ENCODE measurements at regions not wholly inside any gene's neighbourhood (a gene's known extent, or its start where the extent isn't known, plus 50 kb on each side); places are given as distances from the start of the nearest gene placed in this dataset.
"Not testable (repeated sequence)": the region's sequence is repeated elsewhere in the genome, so short reads cannot be mapped to it uniquely, and the experiment has no call there.

DNA sequence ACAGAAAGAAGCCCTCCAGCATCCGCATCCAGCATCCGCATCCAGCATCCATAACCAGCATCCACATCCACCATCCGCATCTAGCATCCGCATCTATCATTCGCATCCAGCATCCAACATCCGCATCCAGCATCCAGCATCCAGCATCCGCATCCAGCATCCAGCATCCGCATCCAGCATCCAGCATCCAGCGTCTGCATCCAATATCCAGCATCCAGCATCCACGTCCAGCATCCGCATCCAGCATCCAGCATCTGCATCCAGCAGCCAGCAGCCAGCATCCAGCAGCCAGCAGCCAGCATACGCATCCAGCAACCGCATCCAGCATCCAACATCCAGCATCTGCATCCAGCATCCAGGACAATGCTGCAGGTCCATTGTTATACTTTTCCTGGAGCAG, 671.0 kb upstream of the C16orf82 start:
- DNase-seq, result no peak

DNA sequence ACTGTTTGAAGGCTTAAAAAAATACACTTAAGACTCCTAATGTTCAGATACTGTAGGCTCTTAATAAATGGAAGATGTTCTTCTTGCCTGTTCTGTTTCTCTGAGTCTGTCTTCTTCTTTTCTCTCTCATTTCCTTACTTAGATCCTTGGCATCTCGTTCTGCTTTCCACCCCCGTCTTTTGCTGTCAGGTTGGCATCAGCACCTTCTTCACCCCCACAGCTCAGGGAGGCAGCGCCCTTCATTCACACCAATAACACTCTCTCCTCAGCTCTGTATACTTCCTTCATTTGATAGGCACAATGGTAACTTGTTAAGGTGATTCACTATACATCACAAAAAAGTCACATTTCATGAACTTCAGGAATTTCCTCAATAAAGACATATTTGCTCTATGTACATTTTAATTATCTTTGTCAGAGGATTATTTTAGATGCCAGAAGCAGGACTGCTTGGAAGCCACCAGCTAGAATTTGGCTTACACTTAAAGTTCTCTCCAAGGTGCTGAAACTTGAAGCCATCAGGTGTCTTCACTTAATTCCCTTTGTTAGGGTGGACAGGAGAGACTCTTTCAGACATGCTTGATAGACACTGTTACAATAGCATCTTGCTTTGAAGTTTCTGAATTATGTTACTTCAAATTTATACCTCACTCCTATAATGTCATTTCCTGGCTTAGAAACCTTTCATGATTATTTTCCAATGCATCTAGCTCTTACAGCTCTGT, 670.1 kb upstream of the C16orf82 start:
- no peak for DNase-seq

DNA sequence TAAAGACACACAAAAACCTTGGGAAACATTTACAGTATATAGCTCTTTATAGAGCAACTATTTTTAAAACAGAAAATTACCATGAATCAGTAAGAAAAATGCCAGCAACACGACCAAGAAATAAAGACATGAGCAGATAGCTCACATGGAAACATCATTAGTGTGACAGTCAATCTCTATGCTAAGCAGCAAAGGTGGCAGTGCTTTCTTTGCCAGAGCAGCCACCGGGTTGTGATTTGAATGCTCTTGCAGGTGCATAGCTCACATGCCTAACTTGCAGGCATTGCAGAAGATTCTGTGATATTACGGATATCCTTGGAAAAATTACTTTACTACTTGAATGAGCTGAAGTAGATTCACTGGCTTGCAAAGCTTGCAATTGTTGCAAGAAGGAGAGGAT, 652.9 kb upstream of the C16orf82 start:
- DNase-seq, result no peak

DNA sequence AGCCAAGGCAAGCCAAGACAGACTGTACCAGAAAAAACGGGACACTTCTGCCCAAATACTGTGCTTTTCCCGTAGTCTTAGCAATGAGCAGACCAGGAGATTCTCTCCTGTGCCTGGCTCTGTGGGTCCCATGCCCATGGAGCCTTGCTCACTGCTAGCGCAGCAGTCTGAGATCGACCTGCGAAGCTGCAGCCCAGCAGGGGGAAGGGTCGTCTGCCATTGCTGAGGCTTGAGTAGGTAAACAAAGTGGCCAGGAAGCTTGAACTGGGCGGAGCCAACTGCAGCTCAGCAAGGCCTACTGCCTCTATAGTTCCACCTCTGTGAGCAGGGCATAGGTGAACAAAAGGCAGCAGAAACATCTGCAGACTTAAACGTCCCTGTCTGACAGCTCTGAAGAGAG, 647.3 kb upstream of the C16orf82 start:
- DNase-seq, result not testable (repeated sequence)

DNA sequence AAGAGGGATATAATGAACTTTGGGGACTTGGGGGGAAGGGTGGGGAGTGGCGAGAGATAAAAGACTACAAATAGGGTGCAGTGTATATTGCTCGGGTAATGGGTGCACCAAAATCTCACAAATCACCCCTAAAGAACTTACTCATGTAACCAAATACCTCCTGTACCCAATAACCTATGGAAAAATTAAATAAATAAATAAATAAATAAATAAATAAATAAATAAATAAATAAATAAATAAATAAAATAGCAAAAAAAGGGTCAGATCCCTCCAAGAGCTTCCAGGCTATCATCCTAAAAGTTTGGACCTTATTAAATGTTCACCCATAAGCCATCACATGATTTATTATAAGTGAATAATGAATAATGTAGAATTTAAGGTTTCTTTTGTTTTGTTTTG, 636.1 kb upstream of the C16orf82 start:
- no peak for DNase-seq

DNA sequence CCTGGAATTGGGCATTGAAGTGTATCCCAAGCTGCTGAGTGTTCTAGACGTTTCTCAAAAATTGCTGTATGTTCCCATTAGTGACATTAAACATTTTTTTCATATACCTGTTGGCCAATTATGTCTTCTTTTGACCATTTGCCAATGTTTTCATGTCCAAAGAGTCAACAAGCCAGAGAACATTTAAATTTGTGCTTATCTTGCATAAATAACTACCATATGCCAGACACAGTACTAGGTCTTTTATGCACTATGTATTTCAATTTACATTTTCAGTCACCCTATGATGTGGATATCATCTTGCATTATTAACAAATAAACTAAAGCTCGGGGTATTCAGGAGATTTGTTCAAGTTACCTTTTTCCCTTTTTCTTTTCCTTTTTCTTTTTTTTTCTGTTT, 632.9 kb upstream of the C16orf82 start:
- DNase-seq, result no peak

DNA sequence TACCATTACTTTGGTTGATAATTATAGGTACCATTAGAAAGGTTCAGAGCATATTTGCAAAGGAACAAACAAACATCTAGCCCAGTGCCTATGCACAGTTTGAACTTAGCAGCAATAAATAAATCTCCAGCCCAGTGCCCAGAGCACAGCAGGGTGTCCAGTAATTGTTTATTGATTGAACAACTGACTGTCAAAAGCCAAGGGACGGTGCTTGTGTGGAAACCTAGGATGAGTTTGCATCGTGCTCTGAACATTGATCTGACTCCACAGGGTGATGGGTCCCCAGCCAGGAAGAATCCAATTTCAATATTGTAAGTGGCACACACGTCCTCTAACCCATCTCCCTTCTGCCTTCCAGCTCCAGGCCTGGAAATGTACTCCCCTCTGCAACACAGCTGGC, 625.5 kb upstream of the C16orf82 start:
- no peak for DNase-seq

DNA sequence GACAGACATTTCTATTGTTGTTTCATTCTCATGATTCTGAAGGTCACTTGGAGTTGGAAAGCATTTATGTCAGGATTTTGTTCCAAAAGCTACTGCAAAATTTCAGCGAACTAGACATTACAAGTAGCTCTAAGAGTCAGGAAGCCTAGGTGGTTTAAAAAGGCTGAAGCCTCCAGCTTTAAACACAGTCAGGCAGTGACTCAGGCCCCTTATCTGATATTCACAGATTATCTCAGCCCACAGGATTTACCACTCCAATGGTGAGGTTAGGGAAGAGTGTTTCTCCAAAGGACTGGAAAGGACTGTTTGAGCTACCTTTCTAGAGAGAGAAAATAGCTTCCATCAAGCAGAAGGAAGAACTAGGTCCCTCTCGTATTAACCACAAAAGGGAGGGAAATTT, 624.4 kb upstream of the C16orf82 start:
- DNase-seq, result no peak

DNA sequence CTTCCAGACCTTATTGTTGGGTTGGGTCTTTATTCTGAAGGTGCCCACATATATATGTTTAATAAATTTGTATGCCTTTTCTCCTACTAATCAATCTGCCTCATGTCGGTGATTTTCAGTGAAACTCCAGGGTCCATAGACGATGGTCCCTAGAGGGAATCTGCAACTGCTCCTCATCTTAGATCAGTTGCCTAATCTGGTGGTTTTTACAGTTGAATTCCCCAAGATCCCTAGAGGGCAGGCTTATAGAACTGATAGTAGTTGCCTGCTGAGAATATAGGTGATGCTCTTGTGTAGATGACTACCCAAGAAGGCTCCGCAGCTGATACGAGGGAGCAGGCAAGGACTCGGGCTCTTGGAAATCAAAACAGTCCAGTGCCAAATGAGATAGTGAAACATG, 619.2 kb upstream of the C16orf82 start:
- no peak for DNase-seq

DNA sequence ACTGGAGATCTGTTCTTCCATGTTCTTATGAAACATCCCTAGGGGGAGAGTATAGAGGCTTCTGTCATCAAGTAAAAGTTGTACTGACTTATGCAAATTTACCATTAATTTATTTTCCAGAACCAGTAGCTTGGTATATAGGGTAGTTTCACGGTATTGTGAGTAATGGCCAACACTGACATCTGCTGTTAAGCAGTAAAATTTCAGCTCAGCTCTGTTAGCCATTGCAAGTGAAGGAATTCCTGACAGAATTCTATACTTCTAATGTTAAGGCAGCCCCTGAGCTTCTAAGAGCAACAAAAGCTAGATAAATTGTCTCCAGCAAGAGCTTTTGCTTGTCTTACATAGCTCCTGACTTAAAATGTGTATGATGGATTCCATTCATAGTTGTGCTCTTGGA, 613.5 kb upstream of the C16orf82 start:
- DNase-seq, result no peak

DNA sequence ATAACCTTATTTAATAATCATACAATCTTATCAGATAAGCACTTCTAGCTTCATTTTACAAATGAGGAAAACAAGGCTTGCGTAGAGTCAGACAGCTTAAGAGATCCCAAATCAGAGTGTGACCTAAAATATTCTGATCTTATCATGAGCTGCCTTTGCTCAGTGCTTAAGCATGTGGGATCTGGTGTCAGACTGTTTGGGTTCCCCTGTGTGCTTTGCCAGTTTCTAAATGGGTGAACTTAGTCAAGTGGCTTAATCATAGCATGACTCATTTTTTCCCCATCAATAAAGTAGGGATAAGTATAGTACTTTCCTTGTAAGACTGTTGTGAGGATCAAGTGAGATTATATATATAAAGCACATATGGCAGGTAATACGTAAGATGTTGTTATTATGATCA, 612.6 kb upstream of the C16orf82 start:
- DNase-seq, result no peak

DNA sequence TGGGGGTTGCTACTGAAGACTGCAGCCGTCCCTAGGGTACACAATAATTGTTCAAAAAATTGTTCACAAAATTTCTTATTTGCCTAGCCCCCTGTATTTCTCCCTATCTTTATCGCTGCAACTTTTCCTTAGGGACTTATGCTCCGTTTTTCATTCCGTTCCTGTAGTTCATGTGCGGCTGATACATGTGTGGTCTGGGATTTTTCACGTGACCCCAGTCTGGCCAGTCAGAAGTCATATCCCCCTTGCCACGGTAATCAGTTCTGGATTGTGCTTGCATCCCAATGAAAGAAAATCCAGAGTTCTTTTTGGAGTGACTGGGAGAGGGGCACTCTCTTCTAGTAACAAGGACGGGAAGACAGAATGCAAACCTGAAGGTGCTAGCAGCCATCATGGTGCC, 610.7 kb upstream of the C16orf82 start:
- DNase-seq, result no peak

DNA sequence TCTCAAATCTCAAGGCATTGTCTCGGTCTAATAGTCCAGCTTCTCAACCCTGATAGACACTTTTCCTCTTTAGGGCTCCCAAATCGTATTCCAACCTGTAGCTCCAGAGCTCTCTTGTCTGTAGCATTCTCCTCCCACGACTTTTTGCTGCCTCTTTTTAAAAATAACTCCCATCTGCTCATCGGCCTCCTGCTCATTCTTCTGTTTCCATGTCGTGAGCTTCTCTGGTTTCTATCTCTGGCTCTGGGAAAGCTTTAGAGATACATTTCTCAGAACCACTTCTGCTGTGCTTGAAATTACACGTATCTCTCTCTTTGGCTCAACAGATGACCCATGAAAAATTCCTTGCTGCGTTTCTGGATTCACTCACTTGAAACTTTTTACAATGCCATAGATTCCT, 609.6 kb upstream of the C16orf82 start:
- DNase-seq, result no peak

DNA sequence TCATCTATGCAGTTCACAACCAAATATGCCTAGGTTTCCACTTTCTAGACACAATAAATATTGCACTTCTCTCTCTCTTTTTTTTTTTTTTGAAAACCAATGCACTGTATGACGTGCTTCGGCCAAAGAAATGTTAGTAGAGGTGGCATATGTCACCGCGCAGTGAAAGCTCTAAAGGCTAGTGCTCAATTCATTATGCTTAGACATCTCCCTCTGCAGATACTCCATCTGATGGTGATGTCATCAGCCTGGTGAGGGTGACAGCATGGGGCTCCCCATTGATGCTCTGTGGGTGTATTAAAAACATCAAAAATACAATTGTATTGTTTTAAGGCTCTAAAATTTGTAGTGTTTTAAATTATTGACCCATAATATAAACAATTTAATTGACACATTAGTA, 608.8 kb upstream of the C16orf82 start:
- no peak for DNase-seq

DNA sequence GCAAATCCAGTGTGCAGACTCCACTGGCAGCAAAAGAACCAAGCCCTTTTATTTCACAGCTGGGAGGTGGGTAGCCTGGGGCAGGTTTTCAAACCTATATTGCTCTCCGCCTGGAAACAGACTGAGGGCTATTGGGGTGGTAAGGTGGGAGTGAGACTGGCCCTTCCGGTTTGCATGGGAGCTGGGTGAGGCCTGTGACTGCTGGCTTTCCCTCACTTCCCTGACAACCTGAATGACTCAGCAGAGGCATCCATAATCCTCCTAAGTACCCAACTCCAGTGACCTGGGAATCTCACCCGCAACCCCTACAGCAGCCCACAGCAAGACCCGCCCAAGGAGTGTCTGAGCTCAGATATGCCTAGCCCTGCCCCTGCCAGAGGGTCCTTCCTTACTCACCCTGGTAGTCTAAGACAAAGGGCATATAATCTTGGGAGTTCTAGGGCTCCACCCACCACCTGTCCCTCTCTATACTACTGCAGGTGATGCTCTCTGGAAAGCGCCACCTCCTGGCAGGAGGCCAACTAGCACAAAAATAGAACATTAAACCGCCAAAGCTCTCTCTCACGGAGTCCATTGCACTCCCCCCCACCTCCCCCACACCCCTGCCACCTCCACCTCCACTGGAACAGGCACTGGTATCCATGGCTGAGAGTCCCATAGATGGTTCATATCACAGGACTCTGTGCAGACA, 602.0 kb upstream of the C16orf82 start:
- no peak for DNase-seq

DNA sequence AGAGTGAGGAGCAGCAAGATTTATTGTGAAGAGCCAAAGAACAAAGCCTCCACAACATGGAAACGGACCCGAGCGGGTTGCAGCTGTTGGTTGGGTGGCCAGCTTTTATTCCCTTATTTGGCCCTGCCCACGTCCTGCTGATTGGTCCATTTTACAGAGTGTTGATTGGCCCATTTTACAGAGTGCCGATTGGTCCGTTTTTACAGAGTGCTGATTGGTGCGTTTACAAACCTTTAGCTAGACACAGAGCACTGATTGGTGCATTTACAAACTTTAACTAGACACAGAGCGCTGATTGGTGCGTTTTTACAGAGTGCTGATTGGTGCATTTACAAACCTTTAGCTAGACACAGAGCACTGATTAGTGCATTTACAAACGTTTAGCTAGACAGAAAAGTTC, 592.3 kb upstream of the C16orf82 start:
- not testable (repeated sequence) for DNase-seq

DNA sequence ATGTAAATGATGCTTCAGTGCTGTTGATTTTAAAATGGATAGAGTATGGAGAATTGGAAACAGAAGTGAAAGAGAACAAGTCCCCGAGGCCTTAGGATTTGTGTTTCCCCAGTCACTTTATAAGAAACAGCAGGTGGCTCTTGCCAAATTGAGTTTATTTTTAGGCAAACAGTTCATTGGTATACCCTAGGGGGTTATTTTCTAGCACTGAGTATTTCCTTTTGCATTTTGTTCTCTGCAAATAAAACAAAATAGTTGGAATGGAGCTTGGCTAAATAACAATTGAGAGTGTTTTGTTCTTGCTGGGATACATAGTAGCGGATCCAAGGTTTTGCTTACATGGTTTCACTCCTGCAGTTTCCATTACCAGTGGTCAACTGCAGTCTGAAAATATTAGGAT, 591.1 kb upstream of the C16orf82 start:
- DNase-seq, result no peak

DNA sequence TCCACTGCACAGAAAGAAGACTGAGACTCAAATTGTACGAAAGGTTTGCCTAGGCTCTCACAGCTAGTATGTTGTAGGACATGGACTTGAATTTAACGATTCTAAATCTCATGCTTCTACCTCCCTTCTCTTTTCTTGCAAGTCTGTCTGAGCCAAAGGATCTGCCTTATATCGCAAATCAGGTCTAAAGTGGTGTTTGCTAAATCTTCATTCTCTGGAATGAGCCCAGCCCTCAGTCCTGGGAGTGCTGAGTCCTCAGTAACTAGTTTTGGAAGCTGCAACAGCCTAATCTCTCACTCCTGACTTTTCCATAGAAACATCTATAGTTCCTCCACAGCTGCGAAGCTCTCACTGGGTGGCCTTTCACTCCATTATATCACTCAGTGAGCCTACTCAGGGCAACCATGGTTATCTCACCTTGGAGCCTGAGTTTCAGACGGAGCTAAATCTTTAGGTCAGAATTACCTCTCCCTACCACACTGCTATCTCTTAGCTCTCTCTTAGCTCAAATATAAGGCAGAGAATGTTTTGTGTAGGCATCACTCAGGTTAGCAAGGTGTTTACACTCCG, 575.5 kb upstream of the C16orf82 start:
- DNase-seq, result no peak

DNA sequence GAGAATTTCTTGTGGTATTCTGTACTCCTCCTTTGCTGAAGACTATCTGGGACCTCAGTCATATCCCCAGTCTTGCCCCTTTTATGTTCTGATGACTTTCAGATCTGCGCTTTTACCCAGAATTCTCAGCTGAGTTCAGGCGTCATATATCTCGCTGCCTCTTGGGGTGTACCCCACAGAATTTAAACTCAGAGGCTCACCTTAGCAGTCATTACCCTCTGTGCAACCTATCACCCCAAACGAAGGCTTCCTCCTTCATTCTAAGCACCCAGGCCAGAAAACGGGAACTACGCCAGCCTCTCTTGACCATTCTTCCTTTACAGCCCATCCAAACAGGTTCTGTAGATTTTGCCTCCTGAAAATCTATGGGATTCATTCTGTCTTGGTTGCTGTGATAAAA, 574.8 kb upstream of the C16orf82 start:
- no peak for DNase-seq

DNA sequence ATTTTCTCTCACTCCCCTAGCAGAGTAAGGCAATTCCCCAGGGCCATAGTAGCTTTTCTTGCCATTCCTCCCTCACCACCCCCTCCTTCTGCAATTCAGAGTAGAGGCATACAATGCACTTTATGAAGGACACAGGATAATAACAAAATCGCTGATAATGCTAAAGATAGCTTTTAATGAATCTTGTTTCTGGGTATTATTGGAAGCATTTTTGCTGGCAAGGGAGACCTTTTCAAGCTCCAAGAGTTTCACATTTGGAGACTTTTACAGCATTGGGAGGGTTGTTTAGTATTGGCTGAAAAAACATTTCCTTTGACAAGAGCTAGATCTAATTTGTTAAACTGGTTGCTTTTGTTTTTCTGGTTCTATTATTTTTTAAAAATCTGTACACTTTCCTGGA, 573.0 kb upstream of the C16orf82 start:
- no peak for DNase-seq

DNA sequence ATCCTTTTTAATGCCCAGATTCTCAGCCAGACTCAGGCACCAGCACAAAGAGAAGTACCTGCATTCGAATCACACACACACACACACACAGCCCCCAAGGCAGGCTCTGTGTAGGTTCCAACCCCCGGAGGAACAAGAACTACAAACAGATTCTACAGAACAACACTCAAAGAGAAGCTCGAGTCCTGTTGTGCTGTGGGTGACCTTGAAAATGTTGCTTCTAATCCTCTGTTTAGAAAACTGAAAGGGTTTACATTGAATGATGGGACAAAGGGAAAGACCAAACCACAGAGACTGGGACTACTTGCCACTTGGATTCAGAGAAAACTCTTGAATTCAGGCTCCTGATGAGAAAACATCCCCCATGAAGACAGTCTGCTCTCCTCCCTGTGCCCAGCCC, 568.8 kb upstream of the C16orf82 start:
- no peak for DNase-seq

DNA sequence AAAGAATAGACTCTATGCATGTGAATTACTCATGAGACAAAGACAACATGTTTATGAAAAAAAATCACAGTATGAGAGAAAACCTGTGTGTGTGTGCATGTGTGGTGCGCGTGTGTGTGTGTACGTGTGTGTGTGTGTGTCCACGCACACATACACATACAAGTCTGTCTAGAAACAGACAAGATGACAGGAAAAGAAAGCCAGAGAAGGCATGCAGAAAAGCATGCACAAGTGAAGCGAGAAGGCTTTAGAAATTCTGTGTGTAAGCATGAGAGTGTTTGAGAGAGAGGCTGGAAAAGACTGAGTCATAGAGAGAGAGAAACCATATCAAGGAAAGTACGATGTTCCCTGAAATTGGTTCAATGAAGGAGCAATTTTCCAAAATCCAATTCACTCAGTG, 566.4 kb upstream of the C16orf82 start:
- peak in 1 of 5 experiments; percentile 2 for DNase-seq

DNA sequence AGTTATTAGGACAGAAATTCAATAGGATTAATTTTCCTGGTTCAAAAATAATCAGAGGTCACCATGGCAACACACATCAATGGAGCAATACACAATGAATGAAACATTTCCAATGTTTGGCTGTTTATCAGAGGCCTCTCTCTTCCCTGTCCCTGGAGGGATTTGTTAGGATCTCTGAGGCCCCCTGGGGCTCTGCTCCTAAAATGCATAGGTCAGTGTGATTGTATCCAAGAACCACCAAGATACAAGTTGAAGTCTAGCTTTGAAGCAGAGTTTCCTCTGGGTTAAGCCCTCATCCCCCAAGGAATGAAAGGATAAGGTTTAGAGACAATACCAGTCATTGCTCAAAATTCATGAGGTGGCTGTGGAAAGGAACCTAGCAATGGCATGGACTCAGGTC, 561.2 kb upstream of the C16orf82 start:
- no peak for DNase-seq

DNA sequence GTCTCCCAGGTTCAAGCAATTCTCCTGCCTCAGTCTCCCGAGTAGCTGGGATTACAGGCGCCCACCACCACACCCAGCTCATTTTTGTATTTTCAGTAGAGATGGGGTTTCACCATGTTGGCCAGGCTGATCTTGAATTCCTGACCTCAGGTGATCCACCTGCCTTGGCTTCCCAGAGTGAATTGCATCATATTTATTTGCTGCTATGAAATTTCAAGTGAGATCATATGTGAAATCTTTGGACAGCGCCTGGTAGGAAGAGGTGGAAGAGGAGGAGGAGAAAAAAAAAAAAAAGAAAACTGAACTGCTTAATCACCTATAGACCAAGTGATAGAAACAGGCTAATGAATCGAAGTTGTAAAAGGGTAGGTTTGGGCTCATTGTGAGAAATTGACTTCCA, 557.8 kb upstream of the C16orf82 start:
- not testable (repeated sequence) for DNase-seq
